ENCODE measurements at regions not wholly inside any gene's neighbourhood (a gene's known extent, or its start where the extent isn't known, plus 50 kb on each side); places are given as distances from the start of the nearest gene placed in this dataset.

- DNase-seq (no peak), ATAC-seq (no peak)
- H3K36me3 ChIP-seq (replicated peaks in 1 of 2; ENCODE audit: insufficient read depth in 1 of 2, low read depth in 2 of 2) = no peaks in the 10 kb centered on the region
- intact Hi-C loops (cut with DNase I) = no loop called here
- 55 to 70% methylated on average over 2 of the region's 2 CpGs for WGBS, 2 donors
- H3K9me3 ChIP-seq = no peaks in the 10 kb centered on the region
- no peaks in the 10 kb centered on the region for H3K27me3 ChIP-seq
- no peak overlapping the region for H3K4me3 ChIP-seq
- H3K4me1 ChIP-seq = no peaks in the 10 kb centered on the region
- no peak overlapping the region for H3K27ac ChIP-seq
- TF ChIP-seq POLR2A (IDR thresholded peaks at IDR 0.05) = no peak
- TF ChIP-seq CTCF (IDR thresholded peaks at IDR 0.05) = no peak
These were observed 806.0 kb downstream of the UQCRFS1 start for GRCh38 chr19:28406966-28407365.

- H3K36me3 ChIP-seq (replicated peaks in 1 of 2; ENCODE audit: insufficient read depth in 1 of 2, low read depth in 2 of 2) = no peaks in the 10 kb centered on the region
- DNase-seq = no peak
These were observed 807.6 kb downstream of the UQCRFS1 start for GRCh38 chr19:28405346-28405742.

GRCh38 chr19:28404472-28404871, 808.5 kb downstream of the UQCRFS1 start:
- intact Hi-C loops (cut with DNase I) = no loop called here
- 16 to 25% methylated on average over 4 of the region's 4 CpGs for WGBS, 2 donors
- no peak for DNase-seq
- Histone ChIP-seq H3K4me1 (no peaks in the 10 kb centered on the region), H3K27me3 (no peaks in the 10 kb centered on the region), H3K4me3 (no peak overlapping the region), H3K9me3 (no peaks in the 10 kb centered on the region), H3K36me3 (replicated peaks in 1 of 2; ENCODE audit: insufficient read depth in 1 of 2, low read depth in 2 of 2) (no peaks in the 10 kb centered on the region), H3K27ac (no peak overlapping the region)
- ATAC-seq = no peak
- TF ChIP-seq CTCF (IDR thresholded peaks at IDR 0.05) = no peak
- TF ChIP-seq POLR2A (IDR thresholded peaks at IDR 0.05) = no peak

More at GRCh38 chr19:28405346-28405742, 807.6 kb downstream of the UQCRFS1 start:
- TF ChIP-seq CTCF (IDR thresholded peaks at IDR 0.05) (no peak), POLR2A (IDR thresholded peaks at IDR 0.05) (no peak)
- Histone ChIP-seq H3K27me3 (no peaks in the 10 kb centered on the region), H3K27ac (no peak overlapping the region), H3K9me3 (no peaks in the 10 kb centered on the region), H3K4me3 (no peak overlapping the region), H3K4me1 (no peaks in the 10 kb centered on the region)
- intact Hi-C loops (cut with DNase I) = no loop called here
- 73% methylated on average over 13 of the region's 13 CpGs for WGBS, 2 donors
- ATAC-seq = no peak

- 69 to 86% methylated on average over 5 to 8 of the region's 8 CpGs for WGBS, 2 donors
- no peak for ATAC-seq
- H3K27ac ChIP-seq = no peak overlapping the region
- TF ChIP-seq CTCF (IDR thresholded peaks at IDR 0.05) (no peak), POLR2A (IDR thresholded peaks at IDR 0.05) (no peak)
- no peaks in the 10 kb centered on the region for H3K27me3 ChIP-seq
- H3K4me1 ChIP-seq = no peaks in the 10 kb centered on the region
- H3K4me3 ChIP-seq = no peak overlapping the region
- no peak for DNase-seq
- no peaks in the 10 kb centered on the region for H3K36me3 ChIP-seq (replicated peaks in 1 of 2; ENCODE audit: insufficient read depth in 1 of 2, low read depth in 2 of 2)
- intact Hi-C loops (cut with DNase I) = no loop called here
- no peaks in the 10 kb centered on the region for H3K9me3 ChIP-seq
These were observed 809.3 kb downstream of the UQCRFS1 start for GRCh38 chr19:28403690-28404089.

GRCh38 chr19:28402701-28403290, 810.2 kb downstream of the UQCRFS1 start:
- no peak for TF ChIP-seq POLR2A (IDR thresholded peaks at IDR 0.05)
- no peak for TF ChIP-seq CTCF (IDR thresholded peaks at IDR 0.05)
- Histone ChIP-seq H3K4me3 (no peak overlapping the region), H3K9me3 (no peaks in the 10 kb centered on the region), H3K4me1 (no peaks in the 10 kb centered on the region), H3K36me3 (replicated peaks in 1 of 2; ENCODE audit: insufficient read depth in 1 of 2, low read depth in 2 of 2) (no peaks in the 10 kb centered on the region), H3K27ac (no peak overlapping the region), H3K27me3 (no peaks in the 10 kb centered on the region)
- no peak for ATAC-seq
- no peak for DNase-seq
- WGBS, 2 donors = 62 to 72% methylated on average over 13 of the region's 13 CpGs
- intact Hi-C loops (cut with DNase I) = no loop called here
